ENCODE measurements at regions not wholly inside any gene's neighbourhood (a gene's known extent, or its start where the extent isn't known, plus 50 kb on each side); places are given as distances from the start of the nearest gene placed in this dataset.

GRCh38 chr4:173707658-173708419 lies 177.8 kb upstream of the HAND2 start:
- WGBS = no CpG with 5 or more reads among the region's 2 CpGs
- no peak overlapping the region for H3K4me3 ChIP-seq (ENCODE audit: insufficient read depth in 1 of 2, low read depth in 1 of 2, low read length in 2 of 2)

DNA sequence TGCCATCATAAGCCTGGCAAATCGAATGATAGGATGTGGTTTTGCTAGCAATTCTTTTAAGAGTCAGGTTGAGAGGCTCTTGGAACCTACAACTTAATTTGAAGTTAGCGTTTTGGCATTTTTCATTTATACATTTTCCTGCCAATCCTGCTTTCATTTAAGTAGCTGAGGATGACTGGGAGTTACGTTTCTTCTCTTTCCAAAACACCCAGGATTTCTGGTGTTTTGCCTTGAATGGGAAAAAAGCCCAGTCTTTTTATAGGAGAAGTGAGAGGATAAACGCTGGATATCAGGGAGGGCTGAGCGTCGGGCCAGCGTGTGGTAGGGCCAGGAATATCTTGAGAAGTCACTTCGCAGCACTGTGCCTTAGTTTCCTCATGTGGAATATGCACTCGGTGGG lies 174.2 kb upstream of the HAND2 start:
- Histone ChIP-seq H4K91ac (ENCODE audit: low read length) (no peak overlapping the region), H3K4me1 (ENCODE audit: control insufficient read depth, insufficient read depth, low read depth, low read length) (no peaks in the 10 kb centered on the region), H2BK12ac (ENCODE audit: low read length in 2 of 2) (no peak overlapping the region), H3K18ac (ENCODE audit: low read depth in 1 of 2, low read length in 2 of 2) (no peak overlapping the region), H2BK15ac (ENCODE audit: low read depth, poor library complexity, severe bottlenecking) (no peak overlapping the region), H2AK5ac (ENCODE audit: low read length, severe bottlenecking) (no peak overlapping the region), H3K27ac (ENCODE audit: low read length, poor library complexity, severe bottlenecking) (no peak overlapping the region), H3K4me3 (ENCODE audit: insufficient read depth in 1 of 2, low read depth in 1 of 2, low read length in 2 of 2) (no peak overlapping the region), H3K36me3 (ENCODE audit: control insufficient read depth in 1 of 2, insufficient read depth in 2 of 2, low read depth in 1 of 2, low read length in 2 of 2) (no peaks in the 10 kb centered on the region), H3K9me3 (ENCODE audit: control insufficient read depth, low read length) (peaks cover 5% of the 10 kb centered on the region), H4K8ac (ENCODE audit: low read length) (no peak overlapping the region), H3K4me2 (ENCODE audit: low read length, poor library complexity, severe bottlenecking) (no peak overlapping the region), H3K23ac (ENCODE audit: low read length in 2 of 2) (no peak overlapping the region), H2BK5ac (ENCODE audit: low read depth, low read length, poor library complexity, severe bottlenecking) (peak overlapping the region; percentile 14), H3K79me1 (replicated peaks; ENCODE audit: low read length, poor library complexity, severe bottlenecking) (no peaks in the 10 kb centered on the region), H3K14ac (ENCODE audit: low read length in 2 of 2) (no peak overlapping the region), H2BK120ac (ENCODE audit: low read depth, low read length) (no peak overlapping the region), H3K27me3 (ENCODE audit: control insufficient read depth in 1 of 2, insufficient read depth in 1 of 2, low read length in 2 of 2) (no peaks in the 10 kb centered on the region), H3K9ac (ENCODE audit: low read length) (no peak overlapping the region), H3K4ac (ENCODE audit: low read depth in 1 of 2, low read length in 2 of 2) (no peak overlapping the region), H2AFZ (ENCODE audit: low read depth, low read length) (no peak overlapping the region)
- 92% methylated on average over 7 of the region's 9 CpGs for WGBS
- DNase-seq = no peak

More at GRCh38 chr4:173707658-173708419, 177.8 kb upstream of the HAND2 start:
- Histone ChIP-seq H3K4me1 (ENCODE audit: control insufficient read depth, insufficient read depth, low read depth, low read length) (no peaks in the 10 kb centered on the region), H3K27me3 (ENCODE audit: control insufficient read depth in 1 of 2, insufficient read depth in 1 of 2, low read length in 2 of 2) (no peaks in the 10 kb centered on the region), H2AFZ (ENCODE audit: low read depth, low read length) (no peak overlapping the region), H3K4ac (ENCODE audit: low read depth in 1 of 2, low read length in 2 of 2) (no peak overlapping the region), H3K79me1 (replicated peaks; ENCODE audit: low read length, poor library complexity, severe bottlenecking) (no peaks in the 10 kb centered on the region), H3K18ac (ENCODE audit: low read depth in 1 of 2, low read length in 2 of 2) (no peak overlapping the region), H2AK5ac (ENCODE audit: low read length, severe bottlenecking) (no peak overlapping the region), H3K36me3 (ENCODE audit: control insufficient read depth in 1 of 2, insufficient read depth in 2 of 2, low read depth in 1 of 2, low read length in 2 of 2) (no peaks in the 10 kb centered on the region), H4K91ac (ENCODE audit: low read length) (no peak overlapping the region), H2BK5ac (ENCODE audit: low read depth, low read length, poor library complexity, severe bottlenecking) (no peak overlapping the region), H4K8ac (ENCODE audit: low read length) (peak overlapping the region; percentile 75), H3K4me2 (ENCODE audit: low read length, poor library complexity, severe bottlenecking) (no peak overlapping the region), H2BK12ac (ENCODE audit: low read length in 2 of 2) (peak overlapping the region in 1 of 2 experiments; percentile 23), H2BK15ac (ENCODE audit: low read depth, poor library complexity, severe bottlenecking) (no peak overlapping the region), H3K23ac (ENCODE audit: low read length in 2 of 2) (no peak overlapping the region), H2BK120ac (ENCODE audit: low read depth, low read length) (no peak overlapping the region), H3K27ac (ENCODE audit: low read length, poor library complexity, severe bottlenecking) (no peak overlapping the region), H3K9ac (ENCODE audit: low read length) (no peak overlapping the region), H3K14ac (ENCODE audit: low read length in 2 of 2) (no peak overlapping the region), H3K9me3 (ENCODE audit: control insufficient read depth, low read length) (peaks cover 5% of the 10 kb centered on the region)
- DNase-seq = peak; percentile 57

DNA sequence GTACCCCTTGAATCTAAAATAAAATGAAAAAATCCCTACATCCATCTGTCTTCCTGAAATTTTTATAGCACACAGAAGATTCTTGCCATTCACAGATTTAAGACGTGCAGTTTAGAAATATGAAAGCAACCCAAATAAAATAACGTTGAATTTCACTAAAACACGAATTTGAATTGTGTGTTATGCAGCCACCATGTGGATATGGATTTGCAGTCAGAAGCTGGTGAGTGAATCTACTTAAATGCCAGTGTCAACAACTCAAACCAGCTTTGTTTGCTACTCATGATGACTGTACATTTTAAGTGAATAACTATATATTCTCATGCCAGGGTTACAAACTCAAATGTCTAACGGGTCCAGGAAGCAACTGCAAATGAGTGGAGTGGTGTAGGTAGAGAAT lies 173.0 kb upstream of the HAND2 start:
- Histone ChIP-seq H3K79me1 (replicated peaks; ENCODE audit: low read length, poor library complexity, severe bottlenecking) (no peaks in the 10 kb centered on the region), H3K4me3 (ENCODE audit: insufficient read depth in 1 of 2, low read depth in 1 of 2, low read length in 2 of 2) (no peak overlapping the region), H2BK120ac (ENCODE audit: low read depth, low read length) (no peak overlapping the region), H2AFZ (ENCODE audit: low read depth, low read length) (no peak overlapping the region), H3K14ac (ENCODE audit: low read length in 2 of 2) (no peak overlapping the region), H3K27ac (ENCODE audit: low read length, poor library complexity, severe bottlenecking) (no peak overlapping the region), H2AK5ac (ENCODE audit: low read length, severe bottlenecking) (no peak overlapping the region), H3K18ac (ENCODE audit: low read depth in 1 of 2, low read length in 2 of 2) (no peak overlapping the region), H3K4me2 (ENCODE audit: low read length, poor library complexity, severe bottlenecking) (no peak overlapping the region), H3K4ac (ENCODE audit: low read depth in 1 of 2, low read length in 2 of 2) (no peak overlapping the region), H3K9me3 (ENCODE audit: control insufficient read depth, low read length) (peaks cover 5% of the 10 kb centered on the region), H2BK15ac (ENCODE audit: low read depth, poor library complexity, severe bottlenecking) (no peak overlapping the region), H2BK12ac (ENCODE audit: low read length in 2 of 2) (no peak overlapping the region), H3K9ac (ENCODE audit: low read length) (no peak overlapping the region), H3K27me3 (ENCODE audit: control insufficient read depth in 1 of 2, insufficient read depth in 1 of 2, low read length in 2 of 2) (no peaks in the 10 kb centered on the region), H4K8ac (ENCODE audit: low read length) (no peak overlapping the region), H2BK5ac (ENCODE audit: low read depth, low read length, poor library complexity, severe bottlenecking) (no peak overlapping the region), H3K36me3 (ENCODE audit: control insufficient read depth in 1 of 2, insufficient read depth in 2 of 2, low read depth in 1 of 2, low read length in 2 of 2) (no peaks in the 10 kb centered on the region), H4K91ac (ENCODE audit: low read length) (no peak overlapping the region), H3K23ac (ENCODE audit: low read length in 2 of 2) (no peak overlapping the region), H3K4me1 (ENCODE audit: control insufficient read depth, insufficient read depth, low read depth, low read length) (no peaks in the 10 kb centered on the region)
- 92% methylated on average over 4 of the region's 4 CpGs for WGBS
- DNase-seq = no peak

DNA sequence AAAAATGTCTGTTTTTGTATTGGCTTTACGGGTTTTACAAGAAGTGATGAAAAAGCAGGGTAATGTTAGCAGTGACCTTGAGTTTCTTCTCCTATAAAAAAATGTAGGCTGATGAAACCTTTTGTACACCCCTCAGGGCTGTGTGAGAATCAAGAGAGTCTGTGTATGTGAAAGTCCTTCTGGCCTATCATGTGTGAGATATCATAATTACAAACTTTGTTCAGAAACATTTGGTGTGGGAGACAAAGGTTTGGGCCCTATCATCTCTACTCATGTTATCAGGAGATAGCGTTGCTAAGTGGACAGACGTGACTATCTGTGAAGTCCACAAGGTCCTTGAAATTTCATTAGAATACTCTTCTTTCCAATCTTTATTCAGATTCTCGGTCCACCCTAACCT lies 170.6 kb upstream of the HAND2 start:
- H3K23ac ChIP-seq (ENCODE audit: low read length in 2 of 2) = no peak overlapping the region
- H2BK5ac ChIP-seq (ENCODE audit: low read depth, low read length, poor library complexity, severe bottlenecking) = no peak overlapping the region
- no peak overlapping the region for H4K8ac ChIP-seq (ENCODE audit: low read length)
- H3K18ac ChIP-seq (ENCODE audit: low read depth in 1 of 2, low read length in 2 of 2) = no peak overlapping the region
- H2BK12ac ChIP-seq (ENCODE audit: low read length in 2 of 2) = no peak overlapping the region
- no peak overlapping the region for H2BK120ac ChIP-seq (ENCODE audit: low read depth, low read length)
- H3K4me1 ChIP-seq (ENCODE audit: control insufficient read depth, insufficient read depth, low read depth, low read length) = no peaks in the 10 kb centered on the region
- H3K4ac ChIP-seq (ENCODE audit: low read depth in 1 of 2, low read length in 2 of 2) = no peak overlapping the region
- DNase-seq = no peak
- H3K9me3 ChIP-seq (ENCODE audit: control insufficient read depth, low read length) = peaks cover 5% of the 10 kb centered on the region
- H2AK5ac ChIP-seq (ENCODE audit: low read length, severe bottlenecking) = no peak overlapping the region
- no peak overlapping the region for H2AFZ ChIP-seq (ENCODE audit: low read depth, low read length)
- H3K27me3 ChIP-seq (ENCODE audit: control insufficient read depth in 1 of 2, insufficient read depth in 1 of 2, low read length in 2 of 2) = no peaks in the 10 kb centered on the region
- H2BK15ac ChIP-seq (ENCODE audit: low read depth, poor library complexity, severe bottlenecking) = no peak overlapping the region
- H3K4me3 ChIP-seq (ENCODE audit: insufficient read depth in 1 of 2, low read depth in 1 of 2, low read length in 2 of 2) = no peak overlapping the region
- H3K4me2 ChIP-seq (ENCODE audit: low read length, poor library complexity, severe bottlenecking) = no peak overlapping the region
- H3K36me3 ChIP-seq (ENCODE audit: control insufficient read depth in 1 of 2, insufficient read depth in 2 of 2, low read depth in 1 of 2, low read length in 2 of 2) = no peaks in the 10 kb centered on the region
- 100% methylated on average over 3 of the region's 4 CpGs for WGBS
- no peak overlapping the region for H3K9ac ChIP-seq (ENCODE audit: low read length)
- H3K79me1 ChIP-seq (replicated peaks; ENCODE audit: low read length, poor library complexity, severe bottlenecking) = no peaks in the 10 kb centered on the region
- no peak overlapping the region for H3K27ac ChIP-seq (ENCODE audit: low read length, poor library complexity, severe bottlenecking)
- H4K91ac ChIP-seq (ENCODE audit: low read length) = no peak overlapping the region
- no peak overlapping the region for H3K14ac ChIP-seq (ENCODE audit: low read length in 2 of 2)

All from mesenchymal stem cell (in vitro differentiated cells and primary cell).